GM18519 (cell line): ENCODE measurements at regions not wholly inside any gene's neighbourhood (a gene's known extent, or its start where the extent isn't known, plus 50 kb on each side); places are given as distances from the start of the nearest gene placed in this dataset.

Source experiments
- ATAC-seq: cut with Tn5 transposase; IDR thresholded peaks from one replicate; pipeline ENCODE4 v1.9.1; 2021; ENCODE audit warnings: mild to moderate bottlenecking, moderate library complexity; ENCODE audit not compliant: unreplicated experiment, low FRiP score

GRCh38 chr16:62717026-62717425, 680.8 kb upstream of the CDH8 start:
- ATAC-seq = no peak

- no peak for ATAC-seq
These were observed 679.5 kb upstream of the CDH8 start for GRCh38 chr16:62715701-62716100.

DNA sequence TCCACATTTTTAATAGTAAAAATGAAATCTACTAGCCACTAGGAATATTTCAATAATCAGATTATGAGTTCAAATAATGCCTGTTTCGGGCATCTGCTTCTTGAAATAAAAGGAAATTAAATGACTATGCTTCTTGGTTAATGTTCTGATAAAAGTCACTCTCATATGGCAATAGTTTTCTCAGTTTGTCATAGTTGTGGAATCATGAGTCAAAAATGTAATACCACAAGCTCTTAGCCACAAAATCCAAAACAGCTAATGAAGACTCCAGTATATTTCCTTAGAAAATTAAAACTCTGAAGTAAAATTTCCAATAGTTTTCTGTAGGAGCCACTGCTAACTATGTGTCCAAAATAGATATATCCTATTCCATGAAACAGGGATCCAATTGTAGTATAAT, 676.3 kb upstream of the CDH8 start:
- ATAC-seq = no peak

DNA sequence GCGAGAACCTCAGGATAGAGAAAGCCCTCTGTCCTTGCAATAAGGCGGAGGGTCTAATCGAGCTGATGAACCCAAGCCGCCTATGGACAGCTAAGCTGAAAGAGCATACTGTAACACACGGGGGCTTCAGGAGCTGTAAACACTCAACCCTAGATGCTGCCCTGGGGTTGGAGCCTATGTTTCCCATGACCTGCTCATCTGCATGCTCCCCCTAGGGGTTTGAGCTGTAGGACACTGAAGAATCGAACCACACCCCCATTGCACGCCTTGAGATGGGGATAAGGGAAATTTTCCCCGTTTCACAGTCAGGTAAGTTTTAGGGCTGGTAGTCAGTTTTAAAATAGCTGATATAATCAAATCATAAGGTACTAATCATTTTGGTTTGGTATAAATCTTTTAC, 675.6 kb upstream of the CDH8 start:
- ATAC-seq = no peak

DNA sequence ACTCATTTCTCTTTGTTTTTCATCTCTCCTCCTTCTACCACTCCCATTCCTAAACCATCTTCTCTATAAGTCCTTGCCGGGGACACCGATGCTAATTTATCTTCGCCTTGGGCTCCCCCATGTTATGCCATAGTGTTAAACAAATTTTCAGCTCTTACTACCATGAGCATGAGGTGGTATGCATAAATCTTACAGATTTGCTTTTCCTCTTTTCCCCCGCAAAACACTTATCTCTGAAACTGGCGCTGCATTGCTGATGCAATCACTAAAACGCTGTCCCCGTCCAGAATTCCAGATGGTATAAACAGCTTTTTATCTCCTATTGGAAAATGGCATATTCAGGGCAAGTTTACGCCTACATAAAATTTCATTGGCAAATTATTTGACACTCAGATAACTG, 673.6 kb upstream of the CDH8 start:
- no peak for ATAC-seq

DNA sequence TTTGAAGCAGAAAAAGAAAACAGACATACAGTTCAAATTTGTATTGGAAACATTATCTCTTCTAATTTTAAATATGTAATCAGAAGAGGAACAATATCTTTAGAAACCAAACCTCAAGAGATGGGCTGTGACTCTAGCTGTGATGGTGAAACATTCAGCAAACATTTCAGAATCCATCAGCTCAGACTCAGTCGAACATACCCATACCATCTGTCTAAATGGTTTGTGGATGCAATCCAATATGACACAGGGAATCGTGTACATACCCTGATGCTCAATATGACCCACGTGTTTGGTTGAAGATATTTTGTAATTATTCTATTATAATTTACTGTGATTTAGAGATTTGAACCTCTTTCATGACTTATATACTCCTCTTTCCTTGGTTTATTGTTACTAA, 665.2 kb upstream of the CDH8 start:
- ATAC-seq = no peak

DNA sequence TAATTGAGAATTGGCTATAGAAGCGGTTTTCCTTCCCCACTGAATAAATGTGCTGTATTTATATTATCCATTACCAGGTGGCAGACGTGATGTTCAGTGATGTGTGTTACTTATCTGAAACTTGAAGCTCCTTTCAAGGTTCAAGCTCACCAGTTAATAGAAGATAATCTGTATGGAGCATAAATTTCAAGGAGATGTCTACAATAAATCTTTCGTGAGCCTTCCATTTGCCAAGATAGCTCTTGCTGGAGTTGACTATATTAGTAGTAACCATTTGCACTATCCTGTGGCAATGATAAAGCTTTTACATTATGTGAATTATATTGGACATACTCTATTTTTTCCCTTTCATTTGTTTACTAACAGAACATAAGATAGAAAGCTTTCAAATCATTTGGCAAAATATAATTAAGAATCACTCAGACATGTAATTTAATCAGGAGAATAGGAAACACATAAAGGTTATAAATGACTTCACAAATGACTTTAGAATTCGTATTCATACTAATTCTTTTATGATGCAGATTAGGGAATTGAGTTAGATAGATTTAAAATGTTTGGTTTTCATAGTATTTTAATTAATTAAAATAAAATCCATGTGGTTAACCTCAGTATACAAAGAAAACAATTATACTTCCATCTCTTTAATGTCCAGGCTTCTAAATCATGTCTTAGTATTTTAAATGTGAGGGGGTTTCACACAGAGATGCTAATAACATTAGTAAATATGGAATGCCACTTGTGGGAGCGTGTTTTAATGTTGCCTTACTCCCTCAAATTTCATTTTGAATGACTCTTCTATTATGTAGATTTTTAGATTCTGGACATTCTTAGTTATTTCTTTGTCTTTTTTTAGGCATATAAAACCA, 664.4 kb upstream of the CDH8 start:
- ATAC-seq = no peak

DNA sequence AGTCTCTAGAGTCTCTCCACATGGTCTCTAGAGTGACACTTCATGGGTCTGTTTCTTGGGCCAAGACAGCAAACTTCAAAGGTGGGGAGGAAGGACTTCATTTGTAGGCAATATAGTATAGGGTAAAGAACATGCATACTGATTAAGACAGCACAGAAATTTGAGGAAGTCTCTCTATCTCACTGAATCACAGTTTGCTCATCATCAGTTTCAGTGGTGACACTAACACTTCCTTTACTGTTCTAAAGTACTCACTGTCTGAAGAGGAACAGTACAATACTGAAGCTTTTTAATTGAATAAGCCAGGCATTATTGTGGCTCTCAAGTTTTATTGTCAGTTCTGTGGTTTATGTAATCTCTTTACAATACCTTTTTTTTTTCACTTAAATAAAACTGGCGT, 656.4 kb upstream of the CDH8 start:
- ATAC-seq = peak; percentile 77

GRCh38 chr16:62681819-62682218, 645.6 kb upstream of the CDH8 start:
- ATAC-seq = no peak

GRCh38 chr16:62678796-62679195, 642.6 kb upstream of the CDH8 start:
- ATAC-seq = no peak

- no peak for ATAC-seq
These were observed 640.1 kb upstream of the CDH8 start for GRCh38 chr16:62676306-62676705.

DNA sequence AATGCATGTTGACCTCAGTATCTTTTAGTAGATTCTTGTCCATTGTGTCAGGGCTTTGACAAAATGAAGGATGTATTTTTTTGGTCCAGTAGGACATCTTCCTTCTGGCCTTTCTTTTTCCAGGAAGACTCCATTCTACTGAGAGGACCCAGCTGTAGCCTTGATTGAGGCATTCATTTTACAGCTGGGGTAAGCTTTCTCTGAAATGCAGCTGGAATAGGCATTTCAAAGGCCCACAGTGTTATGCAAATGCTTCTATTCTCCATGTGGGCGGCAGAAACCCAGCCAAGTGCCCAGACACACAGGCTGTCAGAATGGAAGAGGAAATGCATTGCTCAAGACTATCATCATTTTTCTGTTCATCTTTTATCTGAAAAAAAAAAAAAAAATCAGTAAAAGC, 629.0 kb upstream of the CDH8 start:
- ATAC-seq = no peak

GRCh38 chr16:62664566-62664965, 628.3 kb upstream of the CDH8 start:
- ATAC-seq = no peak

DNA sequence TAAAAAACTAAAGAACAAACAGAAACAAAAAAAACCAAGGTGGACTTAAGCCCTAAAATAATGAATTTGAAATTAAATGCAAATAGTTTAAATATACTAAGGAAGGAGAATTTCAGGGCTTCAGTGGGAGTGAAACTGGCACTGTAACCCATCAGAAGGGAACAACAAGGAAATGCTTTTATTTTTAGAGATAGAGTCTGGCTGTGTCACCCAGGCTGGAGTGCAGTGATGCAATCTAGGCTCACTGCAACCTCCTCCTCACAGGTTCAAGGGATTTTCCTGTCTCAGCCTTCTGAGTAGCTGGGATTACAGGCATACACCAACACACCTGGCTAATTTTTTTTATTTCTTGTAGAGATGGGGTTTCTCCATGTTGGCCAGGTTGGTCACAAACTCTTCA, 625.2 kb upstream of the CDH8 start:
- ATAC-seq = no peak

DNA sequence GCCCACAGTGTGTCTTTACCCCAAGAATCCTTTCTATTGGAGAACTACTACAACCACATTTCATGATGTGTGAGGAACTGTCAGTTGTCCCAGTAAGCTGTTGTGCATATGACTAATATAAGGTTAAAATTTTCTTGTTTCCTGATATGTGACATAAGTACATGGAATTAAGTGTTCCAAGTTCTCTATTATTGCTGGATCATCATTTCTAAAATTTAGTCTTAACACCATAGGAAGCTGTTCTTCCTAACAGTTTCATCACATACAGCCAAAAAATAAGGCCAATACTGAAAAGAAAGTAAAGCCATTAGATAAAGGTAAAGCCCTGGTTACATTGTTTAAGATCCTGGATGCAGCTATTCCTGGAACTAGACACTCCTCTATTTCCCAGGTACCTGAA, 620.9 kb upstream of the CDH8 start:
- ATAC-seq = no peak

DNA sequence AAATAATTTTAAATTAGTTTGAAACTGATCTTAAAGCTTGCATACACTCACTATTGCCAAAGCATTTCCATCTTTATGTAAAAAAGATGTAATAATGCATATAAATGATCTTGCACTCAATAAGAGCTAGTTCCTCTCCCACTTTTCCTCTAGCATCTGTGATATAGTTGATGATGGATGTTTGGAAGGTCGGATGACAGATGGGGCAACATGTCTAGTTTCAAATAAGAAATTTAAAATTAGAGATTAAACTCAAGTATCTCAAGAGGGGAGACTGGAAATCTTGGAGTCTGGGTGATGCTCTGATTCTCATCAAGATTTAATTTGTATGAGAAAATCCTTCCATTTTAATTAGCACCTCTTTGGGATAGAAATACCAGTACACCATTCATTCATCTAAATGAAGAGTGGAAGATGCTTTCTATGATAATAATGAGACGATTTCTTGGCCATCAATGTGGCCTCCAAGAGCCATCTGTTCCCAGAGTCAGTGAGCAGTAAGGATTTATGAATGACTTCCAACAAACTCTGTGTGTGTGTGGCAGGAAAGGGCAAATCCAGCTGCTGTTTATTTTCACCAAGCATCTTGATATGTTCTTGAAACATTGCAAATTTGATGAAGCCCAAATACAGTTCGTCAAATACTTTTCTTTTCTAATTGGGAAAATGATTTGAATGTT, 616.3 kb upstream of the CDH8 start:
- ATAC-seq = no peak

- ATAC-seq = no peak
These were observed 612.0 kb upstream of the CDH8 start for GRCh38 chr16:62648256-62648655.

GRCh38 chr16:62644030-62644812, 608.0 kb upstream of the CDH8 start:
- no peak for ATAC-seq

GRCh38 chr16:62642677-62643076, 606.4 kb upstream of the CDH8 start:
- no peak for ATAC-seq

DNA sequence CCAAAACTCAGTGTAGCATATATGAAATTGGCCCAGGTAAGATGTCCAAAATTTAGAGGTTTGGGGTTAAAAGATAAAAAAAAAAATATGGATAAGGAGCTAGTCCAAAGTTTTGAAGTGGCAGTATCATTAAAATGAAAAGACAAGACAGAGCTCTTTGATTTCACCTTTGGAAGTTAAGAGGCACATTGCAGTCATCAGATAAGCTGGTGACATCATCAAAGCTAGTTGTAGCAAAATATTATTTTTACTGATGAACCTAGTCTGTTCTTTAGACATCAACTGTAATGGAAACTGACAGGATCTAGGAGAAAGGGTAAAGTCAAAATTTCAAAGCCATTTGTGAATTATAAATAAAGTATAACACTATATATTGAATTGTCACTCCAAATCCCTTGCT, 603.7 kb upstream of the CDH8 start:
- ATAC-seq = no peak
